CD14-positive monocyte (primary cell): ENCODE measurements at regions not wholly inside any gene's neighbourhood (a gene's known extent, or its start where the extent isn't known, plus 50 kb on each side); places are given as distances from the start of the nearest gene placed in this dataset.

ENCODE experiments used
- DNase-seq, 3 donors: peaks; one replicate each; pipeline ENCODE4 v3.0.0-alpha.2; 2011 to 2022
- H2AFZ ChIP-seq: 2 replicates; pipeline ENCODE4 v1.6.0; 2012; ENCODE audit warnings: mild to moderate bottlenecking, low read depth, low read length, inconsistent platforms; ENCODE audit not compliant: insufficient read depth, poor library complexity, severe bottlenecking
- H3K27ac ChIP-seq, 2 donors: 1 replicate in 1 of 2; 2 replicates in 1 of 2; pipeline ENCODE4 v1.5.1; 2012 to 2013; ENCODE audit warnings: low read length in 2 of 2, control low read depth in 1 of 2, inconsistent platforms in 1 of 2, low read depth in 1 of 2, mild to moderate bottlenecking in 1 of 2
- H3K27me3 ChIP-seq, 2 donors: one replicate each; pipeline versions ENCODE4 v1.6.0 to v1.6.1; 2011 to 2013; ENCODE audit warnings: low read length in 2 of 2; ENCODE audit not compliant: control insufficient read depth in 2 of 2, insufficient read depth in 2 of 2
- H3K36me3 ChIP-seq, 2 donors: replicated peaks in 1 of 2; 1 replicate in 1 of 2; 2 replicates in 1 of 2; pipeline versions ENCODE4 v1.5.1 to v1.6.1; 2012 to 2013; ENCODE audit warnings: low read length in 2 of 2, control low read depth in 1 of 2, inconsistent platforms in 1 of 2, mild to moderate bottlenecking in 1 of 2; ENCODE audit not compliant: insufficient read depth in 2 of 2, control insufficient read depth in 1 of 2
- H3K4me1 ChIP-seq, 2 donors: 1 replicate in 1 of 2; 2 replicates in 1 of 2; pipeline versions ENCODE4 v1.5.1 to v1.6.1; 2012 to 2013; ENCODE audit warnings: low read length in 2 of 2, control low read depth in 1 of 2, inconsistent platforms in 1 of 2, mild to moderate bottlenecking in 1 of 2, moderate library complexity in 1 of 2; ENCODE audit not compliant: insufficient read depth in 2 of 2, control insufficient read depth in 1 of 2
- H3K4me2 ChIP-seq: replicated peaks from 2 replicates; pipeline ENCODE3; 2012; ENCODE audit warnings: low read length, moderate library complexity, mild to moderate bottlenecking; ENCODE audit not compliant: poor library complexity, severe bottlenecking; ENCODE audit errors: extremely low read depth
- H3K4me3 ChIP-seq, 3 experiments: fragments of 200-600 bp in 1 of 3; sonication (generic) in 1 of 3; replicated peaks in 1 of 3; 1 replicate in 2 of 3; 2 replicates in 1 of 3; pipeline ENCODE4 v1.5.1; 2011 to 2013; ENCODE audit warnings: low read length in 3 of 3, mild to moderate bottlenecking in 3 of 3, control low read depth in 2 of 3, low read depth in 2 of 3, inconsistent platforms in 1 of 3, moderate library complexity in 1 of 3
- H3K79me2 ChIP-seq: 2 replicates; pipeline ENCODE4 v1.6.0; 2012; ENCODE audit warnings: mild to moderate bottlenecking, control low read depth, inconsistent platforms, low read length, moderate library complexity; ENCODE audit not compliant: insufficient read depth
- H3K9ac ChIP-seq: 2 replicates; pipeline ENCODE4 v1.6.0; 2017; ENCODE audit warnings: low read length, mild to moderate bottlenecking; ENCODE audit not compliant: insufficient read depth, poor library complexity, severe bottlenecking
- H3K9me3 ChIP-seq, 2 donors: replicated peaks in 1 of 2; 1 replicate in 1 of 2; 2 replicates in 1 of 2; pipeline versions ENCODE4 v1.5.1 to v1.6.1; 2012 to 2013; ENCODE audit warnings: low read length in 2 of 2, control low read depth in 1 of 2; ENCODE audit not compliant: control insufficient read depth in 1 of 2, insufficient read depth in 1 of 2
- H4K20me1 ChIP-seq: 2 replicates; pipeline ENCODE4 v1.6.0; 2012; ENCODE audit warnings: mild to moderate bottlenecking, low read length, control low read depth, moderate library complexity; ENCODE audit not compliant: insufficient read depth
- H3K27ac Mint-ChIP-seq, 7 donors: one replicate each; pipeline ENCODE4 v1.8.0; 2020; ENCODE audit warnings: mild to moderate bottlenecking in 7 of 7, mixed read lengths in 7 of 7, moderate library complexity in 6 of 7, inconsistent platforms in 2 of 7
- H3K27me3 Mint-ChIP-seq, 3 donors: one replicate each; pipeline ENCODE4 v1.8.0; 2021 to 2022; ENCODE audit warnings: low read depth in 3 of 3, mild to moderate bottlenecking in 3 of 3, mixed read lengths in 3 of 3, moderate library complexity in 3 of 3, inconsistent platforms in 1 of 3
- H3K36me3 Mint-ChIP-seq, 2 donors: one replicate each; pipeline ENCODE4 v1.8.0; 2020; ENCODE audit warnings: mixed read lengths in 2 of 2, inconsistent platforms in 1 of 2, mild to moderate bottlenecking in 1 of 2
- H3K4me1 Mint-ChIP-seq: one replicate; pipeline ENCODE4 v1.8.0; 2020; ENCODE audit warnings: mild to moderate bottlenecking, mixed read lengths
- H3K4me3 Mint-ChIP-seq, 2 donors: one replicate each; pipeline ENCODE4 v1.8.0; 2020; ENCODE audit warnings: mild to moderate bottlenecking in 2 of 2, mixed read lengths in 2 of 2, moderate library complexity in 1 of 2
- H3K9me3 Mint-ChIP-seq, 7 donors: one replicate each; pipeline ENCODE4 v1.8.0; 2020 to 2022; ENCODE audit warnings: mixed read lengths in 7 of 7, mild to moderate bottlenecking in 6 of 7, moderate library complexity in 6 of 7, inconsistent platforms in 2 of 7
- CTCF ChIP-seq: fragments of 200-600 bp; IDR thresholded peaks from one replicate; pipeline ENCODE4 v1.8.0; 2022; ENCODE audit warnings: antibody characterized with exemption, mild to moderate bottlenecking
- WGBS: methylation state at CpG from one replicate; pipeline ENCODE4 v1.1.5; 2013; ENCODE audit warnings: missing lambda C conversion rate; ENCODE audit not compliant: insufficient coverage; 5-methylcytosine and 5-hydroxymethylcytosine counted together
- intact Hi-C, 2 donors: fragments of 100-400 bp; cut with micrococcal nuclease; formaldehyde crosslinking; loops; one replicate each; pipeline versions ENCODE4 v1.15.0 to v1.15.1; 2023

- intact Hi-C loops: no loop called here
- H4K20me1 ChIP-seq: no peaks in the 10 kb centered on the region
- H3K4me2 ChIP-seq: no peak overlapping the region
- no peaks in the 10 kb centered on the region for H3K4me1 ChIP-seq
- Mint-ChIP-seq H3K9me3 (peaks cover 0 to 5% (median 1%) of the 10 kb centered on the region in 7 donors), H3K4me3 (no peak overlapping the region), H3K4me1 (no peaks in the 10 kb centered on the region), H3K27ac (no peak overlapping the region), H3K36me3 (no peaks in the 10 kb centered on the region), H3K27me3 (no peaks in the 10 kb centered on the region)
- H3K27ac ChIP-seq: no peak overlapping the region
- TF ChIP-seq CTCF: no peak
- no peaks in the 10 kb centered on the region for H3K27me3 ChIP-seq
- no peak overlapping the region for H3K4me3 ChIP-seq
- no peaks in the 10 kb centered on the region for H3K79me2 ChIP-seq
- H3K36me3 ChIP-seq: no peaks in the 10 kb centered on the region
- H3K9me3 ChIP-seq: peaks cover 0 to 5% of the 10 kb centered on the region in 2 donors
- WGBS: no CpG with 5 or more reads among the region's 2 CpGs
- no peak for DNase-seq
- no peak overlapping the region for H2AFZ ChIP-seq
- H3K9ac ChIP-seq: no peak overlapping the region
Observed at GRCh38 chr5:92605591-92605990, 975.4 kb downstream of the NR2F1-AS1 start.

GRCh38 chr5:92599217-92599810 is 981.7 kb downstream of the NR2F1-AS1 start:
- Histone ChIP-seq H4K20me1 (no peaks in the 10 kb centered on the region), H3K27ac (no peak overlapping the region), H3K4me2 (no peak overlapping the region), H3K9ac (no peak overlapping the region), H3K4me3 (no peak overlapping the region), H3K9me3 (peaks cover 0 to 6% of the 10 kb centered on the region in 2 donors), H3K36me3 (no peaks in the 10 kb centered on the region), H3K4me1 (no peaks in the 10 kb centered on the region), H3K27me3 (no peaks in the 10 kb centered on the region), H3K79me2 (no peaks in the 10 kb centered on the region), H2AFZ (no peak overlapping the region)
- Mint-ChIP-seq H3K27ac (no peak overlapping the region), H3K36me3 (no peaks in the 10 kb centered on the region), H3K27me3 (peaks cover 0 to 3% (median 0%) of the 10 kb centered on the region in 3 donors), H3K4me1 (no peaks in the 10 kb centered on the region), H3K9me3 (peaks cover 0 to 10% (median 2%) of the 10 kb centered on the region in 7 donors), H3K4me3 (no peak overlapping the region)
- WGBS: no CpG with 5 or more reads among the region's 1 CpG
- intact Hi-C loops: no loop called here
- TF ChIP-seq CTCF: no peak
- DNase-seq: no peak
